ENCODE measurements at regions not wholly inside any gene's neighbourhood (a gene's known extent, or its start where the extent isn't known, plus 50 kb on each side); places are given as distances from the start of the nearest gene placed in this dataset.

DNA sequence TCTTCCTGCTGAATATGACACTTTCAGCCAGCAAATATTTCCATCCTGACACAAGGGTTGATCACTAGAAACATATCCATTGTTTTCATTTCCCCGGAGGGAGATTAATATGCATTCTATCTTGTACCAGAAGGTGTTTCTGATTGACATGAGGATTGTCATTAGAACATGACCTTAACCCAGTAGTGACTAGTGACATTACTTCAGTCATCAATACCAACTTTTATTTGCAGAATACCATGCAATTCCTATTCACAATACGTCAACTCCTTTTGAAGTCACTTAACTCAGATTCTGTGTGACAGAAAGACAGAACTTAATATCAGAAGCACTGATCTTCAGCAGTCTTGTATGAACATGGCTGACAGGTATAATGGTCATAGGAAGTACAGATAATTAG, 1108.9 kb upstream of the CRIM1 start:
- no peak for ATAC-seq (ENCODE audit: low FRiP score)
- TF ChIP-seq, protein P1, sequence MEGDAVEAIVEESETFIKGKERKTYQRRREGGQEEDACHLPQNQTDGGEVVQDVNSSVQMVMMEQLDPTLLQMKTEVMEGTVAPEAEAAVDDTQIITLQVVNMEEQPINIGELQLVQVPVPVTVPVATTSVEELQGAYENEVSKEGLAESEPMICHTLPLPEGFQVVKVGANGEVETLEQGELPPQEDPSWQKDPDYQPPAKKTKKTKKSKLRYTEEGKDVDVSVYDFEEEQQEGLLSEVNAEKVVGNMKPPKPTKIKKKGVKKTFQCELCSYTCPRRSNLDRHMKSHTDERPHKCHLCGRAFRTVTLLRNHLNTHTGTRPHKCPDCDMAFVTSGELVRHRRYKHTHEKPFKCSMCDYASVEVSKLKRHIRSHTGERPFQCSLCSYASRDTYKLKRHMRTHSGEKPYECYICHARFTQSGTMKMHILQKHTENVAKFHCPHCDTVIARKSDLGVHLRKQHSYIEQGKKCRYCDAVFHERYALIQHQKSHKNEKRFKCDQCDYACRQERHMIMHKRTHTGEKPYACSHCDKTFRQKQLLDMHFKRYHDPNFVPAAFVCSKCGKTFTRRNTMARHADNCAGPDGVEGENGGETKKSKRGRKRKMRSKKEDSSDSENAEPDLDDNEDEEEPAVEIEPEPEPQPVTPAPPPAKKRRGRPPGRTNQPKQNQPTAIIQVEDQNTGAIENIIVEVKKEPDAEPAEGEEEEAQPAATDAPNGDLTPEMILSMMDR (IDR thresholded peaks at IDR 0.05): no peak
- no peak for DNase-seq (ENCODE audit: low spot score)

DNA sequence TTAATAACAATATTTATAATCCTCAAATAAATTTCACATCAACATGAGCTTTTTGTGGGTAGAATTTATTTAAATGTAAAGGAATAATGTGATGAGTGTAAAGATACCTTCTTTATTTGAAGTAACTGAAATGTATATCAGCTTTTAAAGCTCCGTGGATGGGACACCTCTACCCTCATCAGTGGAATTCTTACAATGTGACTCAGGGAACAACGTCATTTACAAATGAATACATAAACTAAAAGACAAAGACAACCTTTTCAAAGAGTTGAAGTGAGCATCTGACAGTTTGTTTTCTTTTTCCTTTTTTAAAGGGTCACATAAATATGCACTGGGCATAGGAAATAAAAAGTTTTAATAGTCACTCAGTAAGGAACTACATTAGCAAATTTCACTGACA, 1127.0 kb upstream of the CRIM1 start:
- TF ChIP-seq, protein P1 (IDR thresholded peaks at IDR 0.05): no peak
- ATAC-seq (ENCODE audit: low FRiP score) (no peak), DNase-seq (ENCODE audit: low spot score) (no peak)

DNA sequence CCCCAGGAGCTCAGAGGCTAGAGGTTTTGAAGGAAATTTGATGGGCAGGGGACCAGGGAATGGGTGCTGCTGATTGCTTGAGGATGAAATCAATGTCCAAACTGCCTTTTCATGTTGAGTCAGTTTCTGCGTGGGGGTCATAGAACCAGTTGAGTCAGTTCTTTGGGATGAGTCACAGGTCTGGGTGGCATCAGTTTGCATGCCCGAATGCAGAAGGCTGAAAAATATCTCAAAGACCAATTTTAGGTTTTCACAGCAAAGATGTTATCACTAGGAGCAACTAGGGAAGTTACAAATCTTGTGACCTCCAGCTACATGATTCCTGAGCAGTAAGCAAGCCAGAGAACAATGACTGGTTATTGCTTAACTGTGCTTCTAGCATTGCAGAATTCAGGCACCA, 1135.1 kb upstream of the CRIM1 start:
- TF ChIP-seq, protein P1 (IDR thresholded peaks at IDR 0.05): no peak
- no peak for ATAC-seq (ENCODE audit: low FRiP score)
- DNase-seq (ENCODE audit: low spot score): no peak

DNA sequence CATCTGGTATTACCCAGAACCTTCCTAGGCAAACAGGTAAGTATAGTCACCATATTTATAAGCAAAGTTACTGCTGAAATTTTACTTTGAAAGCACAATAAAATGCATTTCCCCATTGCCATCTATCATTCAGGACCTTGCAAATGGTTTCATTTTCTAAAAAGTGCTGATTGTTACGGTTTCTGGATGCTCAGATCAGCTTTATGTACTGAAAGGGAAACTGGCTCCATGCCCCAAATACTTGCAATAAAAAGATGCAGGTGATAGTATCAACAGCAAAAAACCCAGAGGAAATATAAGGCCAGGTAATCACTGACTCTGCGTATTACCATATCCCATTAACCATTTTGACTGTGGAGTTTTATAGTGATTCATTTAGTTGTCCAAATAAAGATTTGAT, 1150.7 kb upstream of the CRIM1 start:
- TF ChIP-seq, protein P1 (IDR thresholded peaks at IDR 0.05): no peak
- no peak for DNase-seq (ENCODE audit: low spot score)
- ATAC-seq (ENCODE audit: low FRiP score): no peak

DNA sequence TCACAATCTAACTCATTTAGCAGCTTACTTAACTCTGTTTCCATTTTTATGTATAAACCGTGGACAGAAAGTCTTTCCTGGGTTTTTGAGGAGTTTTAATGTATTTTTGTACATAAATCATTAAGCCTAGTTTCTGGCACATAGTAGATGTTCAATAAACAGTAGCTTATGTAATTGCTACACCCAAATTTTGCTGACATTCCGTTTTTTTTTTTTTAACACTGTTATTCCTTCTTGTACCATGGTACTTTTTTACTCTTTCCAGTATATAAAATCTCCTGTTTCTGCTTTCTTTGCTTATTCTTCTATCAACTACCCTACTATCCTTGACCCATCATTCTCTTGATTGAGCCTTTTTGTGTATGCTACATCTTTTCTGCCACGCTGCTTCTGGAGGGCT, 1151.3 kb upstream of the CRIM1 start:
- TF ChIP-seq, protein P1 (IDR thresholded peaks at IDR 0.05): no peak
- ATAC-seq (ENCODE audit: low FRiP score) (no peak), DNase-seq (ENCODE audit: low spot score) (no peak)

DNA sequence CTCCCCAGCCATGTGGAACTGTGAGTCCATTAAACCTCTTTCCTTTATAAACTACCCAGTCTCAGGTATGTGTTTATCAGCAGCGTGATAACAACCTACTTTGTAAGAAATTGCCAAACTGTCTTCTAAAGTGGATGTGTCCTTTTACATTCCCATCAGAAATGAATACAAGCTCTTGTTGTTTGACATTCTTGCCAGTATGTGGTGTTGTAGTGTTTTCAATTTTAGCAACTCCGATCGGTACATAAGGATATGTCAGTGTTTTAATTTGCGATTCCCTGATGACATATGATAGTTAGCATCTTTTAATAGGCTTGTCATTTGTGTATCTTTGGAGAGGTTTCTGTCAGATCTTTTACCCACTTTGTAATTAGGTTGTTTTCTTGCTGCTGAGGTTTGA, 1156.3 kb upstream of the CRIM1 start:
- no peak for ATAC-seq (ENCODE audit: low FRiP score)
- TF ChIP-seq, protein P1 (IDR thresholded peaks at IDR 0.05): no peak
- no peak for DNase-seq (ENCODE audit: low spot score)

DNA sequence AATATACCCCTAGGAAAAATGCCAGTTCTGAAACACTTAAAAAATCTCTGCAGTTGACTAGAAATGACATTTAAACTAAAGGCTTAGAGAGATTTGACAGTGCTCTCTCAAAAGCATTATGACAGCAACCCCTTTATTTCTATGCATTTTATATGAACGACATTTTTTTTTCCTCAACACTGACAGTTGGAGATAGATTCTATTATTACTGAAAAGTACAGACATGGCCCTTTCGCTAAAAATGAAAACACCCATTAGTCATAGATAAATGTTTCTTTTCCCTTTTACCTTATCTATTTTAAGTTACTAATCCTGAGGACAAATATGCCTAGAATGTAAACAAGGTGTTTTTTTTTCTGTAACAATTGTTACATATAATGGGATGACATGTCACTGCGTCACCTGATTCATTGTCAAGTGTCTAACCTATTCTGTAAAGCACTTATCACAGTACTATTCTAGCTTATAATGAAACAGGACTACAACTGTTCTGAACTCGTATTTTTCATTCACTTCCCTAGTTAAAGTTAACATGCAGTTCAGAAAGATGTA, 1169.6 kb upstream of the CRIM1 start:
- no peak for DNase-seq (ENCODE audit: low spot score)
- TF ChIP-seq, protein P1 (IDR thresholded peaks at IDR 0.05): no peak
- ATAC-seq (ENCODE audit: low FRiP score): no peak

All from omental fat pad (tissue), 3 donors.